HL-60 (cell line): ENCODE measurements at regions not wholly inside any gene's neighbourhood (a gene's known extent, or its start where the extent isn't known, plus 50 kb on each side); places are given as distances from the start of the nearest gene placed in this dataset.

Experiments
- DNase-seq, 2 experiments: peaks; one replicate each; pipeline ENCODE4 v3.0.0-alpha.2; 2010 to 2020; ENCODE audit warnings: low read depth in 1 of 2, low spot score in 1 of 2
- H3K27ac ChIP-seq: fragments of 250-450 bp; sonication (Bioruptor Pico); replicated peaks from 2 replicates; pipeline ENCODE4 v1.5.1; 2020; ENCODE audit warnings: mild to moderate bottlenecking, moderate library complexity
- H3K27me3 ChIP-seq: fragments of 250-450 bp; sonication (Bioruptor Pico); 2 replicates; pipeline ENCODE4 v1.5.1; 2021; ENCODE audit warnings: mild to moderate bottlenecking, moderate library complexity; ENCODE audit not compliant: insufficient read depth, poor library complexity, severe bottlenecking
- H3K4me3 ChIP-seq: replicated peaks from 2 replicates; pipeline ENCODE4 v1.5.1; 2011; ENCODE audit warnings: mild to moderate bottlenecking, control low read depth, low read length; ENCODE audit not compliant: insufficient read depth
- GABPA ChIP-seq: IDR thresholded peaks from 2 replicates; pipeline ENCODE4 v1.6.1; 2012; ENCODE audit warnings: low read depth
- POLR2AphosphoS5 ChIP-seq: IDR thresholded peaks from 2 replicates; pipeline ENCODE4 v1.6.1; 2012; ENCODE audit warnings: low read depth
- SPI1 ChIP-seq: IDR thresholded peaks from 2 replicates; pipeline ENCODE4 v1.6.1; 2012; ENCODE audit warnings: low read depth, mild to moderate bottlenecking, borderline replicate concordance
- TF ChIP-seq, protein P1 (sequence below): IDR thresholded peaks from one replicate; pipeline ENCODE4 v1.5.1; 2011; ENCODE audit warnings: low read length, control low read depth, inconsistent platforms; ENCODE audit not compliant: insufficient read depth
- TF ChIP-seq, protein P2 (sequence below): IDR thresholded peaks from 2 replicates; pipeline ENCODE4 v1.6.1; 2012; ENCODE audit warnings: low read depth; ENCODE audit not compliant: insufficient replicate concordance

DNA sequence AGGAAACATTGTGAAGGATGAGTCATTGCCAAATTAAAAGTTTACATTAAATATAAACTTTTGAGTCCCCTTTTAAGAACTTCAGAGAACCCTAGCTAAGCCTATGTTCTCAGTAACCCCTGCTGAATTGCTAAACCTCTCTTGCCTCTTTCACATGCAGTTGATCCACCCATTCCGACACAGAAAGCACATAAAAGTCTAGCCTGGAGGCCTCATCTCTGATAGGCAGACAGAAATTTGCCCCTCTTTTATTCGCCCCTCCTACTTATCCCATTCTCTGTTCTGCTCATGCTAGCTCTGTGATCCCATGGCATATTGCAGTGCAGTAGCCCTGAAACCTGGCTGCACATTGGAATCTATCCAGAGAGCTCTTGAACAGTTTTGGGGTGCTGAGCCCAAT lies 58.2 kb upstream of the PDE3B start:
- Histone ChIP-seq H3K27ac (no peak overlapping the region; the same call in 1 of the 2 replicates), H3K27me3 (no peaks in the 10 kb centered on the region), H3K4me3 (no peak overlapping the region)
- no peak for TF ChIP-seq POLR2AphosphoS5
- no peak for TF ChIP-seq GABPA
- no peak for TF ChIP-seq SPI1
- TF ChIP-seq, protein P1, sequence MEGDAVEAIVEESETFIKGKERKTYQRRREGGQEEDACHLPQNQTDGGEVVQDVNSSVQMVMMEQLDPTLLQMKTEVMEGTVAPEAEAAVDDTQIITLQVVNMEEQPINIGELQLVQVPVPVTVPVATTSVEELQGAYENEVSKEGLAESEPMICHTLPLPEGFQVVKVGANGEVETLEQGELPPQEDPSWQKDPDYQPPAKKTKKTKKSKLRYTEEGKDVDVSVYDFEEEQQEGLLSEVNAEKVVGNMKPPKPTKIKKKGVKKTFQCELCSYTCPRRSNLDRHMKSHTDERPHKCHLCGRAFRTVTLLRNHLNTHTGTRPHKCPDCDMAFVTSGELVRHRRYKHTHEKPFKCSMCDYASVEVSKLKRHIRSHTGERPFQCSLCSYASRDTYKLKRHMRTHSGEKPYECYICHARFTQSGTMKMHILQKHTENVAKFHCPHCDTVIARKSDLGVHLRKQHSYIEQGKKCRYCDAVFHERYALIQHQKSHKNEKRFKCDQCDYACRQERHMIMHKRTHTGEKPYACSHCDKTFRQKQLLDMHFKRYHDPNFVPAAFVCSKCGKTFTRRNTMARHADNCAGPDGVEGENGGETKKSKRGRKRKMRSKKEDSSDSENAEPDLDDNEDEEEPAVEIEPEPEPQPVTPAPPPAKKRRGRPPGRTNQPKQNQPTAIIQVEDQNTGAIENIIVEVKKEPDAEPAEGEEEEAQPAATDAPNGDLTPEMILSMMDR: no peak
- TF ChIP-seq, protein P2, sequence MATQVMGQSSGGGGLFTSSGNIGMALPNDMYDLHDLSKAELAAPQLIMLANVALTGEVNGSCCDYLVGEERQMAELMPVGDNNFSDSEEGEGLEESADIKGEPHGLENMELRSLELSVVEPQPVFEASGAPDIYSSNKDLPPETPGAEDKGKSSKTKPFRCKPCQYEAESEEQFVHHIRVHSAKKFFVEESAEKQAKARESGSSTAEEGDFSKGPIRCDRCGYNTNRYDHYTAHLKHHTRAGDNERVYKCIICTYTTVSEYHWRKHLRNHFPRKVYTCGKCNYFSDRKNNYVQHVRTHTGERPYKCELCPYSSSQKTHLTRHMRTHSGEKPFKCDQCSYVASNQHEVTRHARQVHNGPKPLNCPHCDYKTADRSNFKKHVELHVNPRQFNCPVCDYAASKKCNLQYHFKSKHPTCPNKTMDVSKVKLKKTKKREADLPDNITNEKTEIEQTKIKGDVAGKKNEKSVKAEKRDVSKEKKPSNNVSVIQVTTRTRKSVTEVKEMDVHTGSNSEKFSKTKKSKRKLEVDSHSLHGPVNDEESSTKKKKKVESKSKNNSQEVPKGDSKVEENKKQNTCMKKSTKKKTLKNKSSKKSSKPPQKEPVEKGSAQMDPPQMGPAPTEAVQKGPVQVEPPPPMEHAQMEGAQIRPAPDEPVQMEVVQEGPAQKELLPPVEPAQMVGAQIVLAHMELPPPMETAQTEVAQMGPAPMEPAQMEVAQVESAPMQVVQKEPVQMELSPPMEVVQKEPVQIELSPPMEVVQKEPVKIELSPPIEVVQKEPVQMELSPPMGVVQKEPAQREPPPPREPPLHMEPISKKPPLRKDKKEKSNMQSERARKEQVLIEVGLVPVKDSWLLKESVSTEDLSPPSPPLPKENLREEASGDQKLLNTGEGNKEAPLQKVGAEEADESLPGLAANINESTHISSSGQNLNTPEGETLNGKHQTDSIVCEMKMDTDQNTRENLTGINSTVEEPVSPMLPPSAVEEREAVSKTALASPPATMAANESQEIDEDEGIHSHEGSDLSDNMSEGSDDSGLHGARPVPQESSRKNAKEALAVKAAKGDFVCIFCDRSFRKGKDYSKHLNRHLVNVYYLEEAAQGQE: no peak
- DNase-seq: no peak

DNA sequence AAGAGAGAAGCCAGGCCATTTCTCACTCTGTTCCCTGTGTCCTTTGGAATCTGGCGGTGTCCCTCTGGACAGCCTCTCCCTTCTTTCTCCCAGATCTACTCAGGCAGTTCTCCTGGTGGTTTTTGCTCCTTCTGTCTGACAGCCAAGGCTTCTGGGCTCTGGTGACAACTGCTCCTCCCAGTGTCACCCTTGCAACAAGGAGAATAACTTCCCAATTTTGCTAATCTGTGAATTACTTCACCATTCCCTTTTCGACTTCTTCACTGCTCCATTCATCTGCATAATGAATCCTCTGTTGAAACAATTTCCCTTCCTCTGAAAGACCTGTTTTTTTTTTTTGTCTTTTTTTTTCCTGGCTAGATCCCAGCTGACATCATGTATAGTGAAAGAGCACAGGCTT lies 56.3 kb upstream of the PDE3B start:
- TF ChIP-seq POLR2AphosphoS5 (no peak; the same call in 1 of the 2 replicates), SPI1 (no peak), GABPA (no peak)
- TF ChIP-seq, protein P2: no peak
- TF ChIP-seq, protein P1: no peak
- H3K27ac ChIP-seq: 0 out of 2 replicates have a peak overlapping the region, but pooled peaks have one; percentile 11
- H3K27me3 ChIP-seq: no peaks in the 10 kb centered on the region
- no peak overlapping the region for H3K4me3 ChIP-seq
- peak in 1 of 2 experiments; percentile 50 for DNase-seq

DNA sequence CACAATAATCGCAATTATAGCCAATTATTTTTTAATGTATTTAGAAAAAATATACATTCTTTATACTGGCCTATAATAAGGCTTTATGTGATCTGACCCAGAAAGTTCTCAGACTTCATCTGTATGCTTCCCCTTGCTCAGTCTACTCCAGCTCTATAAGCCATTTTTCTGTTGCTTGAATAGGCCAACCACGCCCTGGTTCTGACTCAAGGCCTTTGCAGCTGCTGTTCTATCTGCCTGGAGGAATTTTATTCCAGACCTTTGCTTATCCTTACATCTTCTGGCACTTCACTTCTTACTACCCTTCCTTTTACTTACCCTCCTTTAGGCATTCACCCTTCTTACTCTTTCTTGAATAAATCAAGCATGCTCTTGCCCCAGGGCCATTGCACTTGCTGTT lies 54.9 kb upstream of the PDE3B start:
- Histone ChIP-seq H3K4me3 (no peak overlapping the region), H3K27ac (no peak overlapping the region), H3K27me3 (no peaks in the 10 kb centered on the region)
- DNase-seq: no peak
- TF ChIP-seq GABPA (no peak), SPI1 (no peak), POLR2AphosphoS5 (no peak)
- TF ChIP-seq, protein P1: no peak
- TF ChIP-seq, protein P2: no peak
